Right renal pelvis (tissue), 4 donors: ENCODE measurements at regions not wholly inside any gene's neighbourhood (a gene's known extent, or its start where the extent isn't known, plus 50 kb on each side); places are given as distances from the start of the nearest gene placed in this dataset.
"Not testable (repeated sequence)": the region's sequence is repeated elsewhere in the genome, so short reads cannot be mapped to it uniquely, and the experiment has no call there.

Experiments
- DNase-seq, 4 donors: peaks; one replicate each; pipeline ENCODE4 v3.0.0-alpha.2; 2013; ENCODE audit warnings: low read depth in 4 of 4, low spot score in 3 of 4, missing footprints in 1 of 4

- DNase-seq, result no peak
Measured at GRCh38 chr10:2895594-2896196, 171.7 kb upstream of the PFKP start.

GRCh38 chr10:2893991-2894390 is 173.4 kb upstream of the PFKP start:
- DNase-seq, result no peak

GRCh38 chr10:2893158-2893845 is 174.0 kb upstream of the PFKP start:
- DNase-seq, result no peak

- no peak for DNase-seq
Measured at GRCh38 chr10:2891770-2892124, 175.6 kb upstream of the PFKP start.

- no peak for DNase-seq
Measured at GRCh38 chr10:2891073-2891769, 176.1 kb upstream of the PFKP start.

- no peak for DNase-seq
Measured at GRCh38 chr10:2890093-2890492, 177.3 kb upstream of the PFKP start.

GRCh38 chr10:2888403-2889004 is 178.8 kb upstream of the PFKP start:
- DNase-seq, result no peak

GRCh38 chr10:2887391-2888070 is 179.8 kb upstream of the PFKP start:
- no peak for DNase-seq

- no peak for DNase-seq
Measured at GRCh38 chr10:2886662-2887061, 180.7 kb upstream of the PFKP start.

GRCh38 chr10:2885288-2886278 is 181.8 kb upstream of the PFKP start:
- no peak for DNase-seq

GRCh38 chr10:2883983-2884540 is 183.3 kb upstream of the PFKP start:
- not testable (repeated sequence) for DNase-seq

GRCh38 chr10:2883238-2883637 is 184.1 kb upstream of the PFKP start:
- no peak for DNase-seq

- DNase-seq, result no peak
Measured at GRCh38 chr10:2882628-2883027, 184.7 kb upstream of the PFKP start.

- no peak for DNase-seq
Measured at GRCh38 chr10:2881720-2882620, 185.4 kb upstream of the PFKP start.

- DNase-seq, result not testable (repeated sequence)
Measured at GRCh38 chr10:2880050-2880449, 187.3 kb upstream of the PFKP start.

GRCh38 chr10:2878818-2879217 is 188.5 kb upstream of the PFKP start:
- DNase-seq, result no peak

GRCh38 chr10:2876032-2876431 is 191.3 kb upstream of the PFKP start:
- DNase-seq, result no peak

GRCh38 chr10:2874963-2875362 is 192.4 kb upstream of the PFKP start:
- no peak for DNase-seq

- no peak for DNase-seq
Measured at GRCh38 chr10:2873769-2874168, 193.6 kb upstream of the PFKP start.
